HPDE6-E6E7 (cell line): ENCODE measurements at regions not wholly inside any gene's neighbourhood (a gene's known extent, or its start where the extent isn't known, plus 50 kb on each side); places are given as distances from the start of the nearest gene placed in this dataset.

Experiments
- DNase-seq: peaks from one replicate; pipeline ENCODE4 v3.0.0; 2011; ENCODE audit warnings: missing footprints; ENCODE audit errors: extremely low spot score

DNA sequence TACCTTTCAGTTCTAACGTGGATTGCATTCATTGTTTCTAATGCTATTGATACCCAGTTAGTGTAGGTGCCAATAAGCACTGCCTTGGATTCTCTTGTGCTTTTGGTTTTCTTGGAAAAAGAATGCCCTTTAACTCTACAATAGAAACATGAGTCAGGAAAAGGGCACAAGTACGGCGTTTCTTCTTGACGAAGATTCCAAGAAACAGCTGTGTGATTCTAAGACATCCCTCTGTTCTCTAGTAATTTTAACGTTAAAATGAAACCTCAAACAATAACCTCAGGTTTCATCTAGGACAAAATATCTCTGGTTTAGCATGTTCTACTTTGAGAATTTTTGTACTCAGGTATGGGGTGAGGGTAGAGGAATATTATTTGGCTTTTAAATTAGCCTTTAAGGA lies 540.5 kb upstream of the ATP11B start:
- DNase-seq: no peak

DNA sequence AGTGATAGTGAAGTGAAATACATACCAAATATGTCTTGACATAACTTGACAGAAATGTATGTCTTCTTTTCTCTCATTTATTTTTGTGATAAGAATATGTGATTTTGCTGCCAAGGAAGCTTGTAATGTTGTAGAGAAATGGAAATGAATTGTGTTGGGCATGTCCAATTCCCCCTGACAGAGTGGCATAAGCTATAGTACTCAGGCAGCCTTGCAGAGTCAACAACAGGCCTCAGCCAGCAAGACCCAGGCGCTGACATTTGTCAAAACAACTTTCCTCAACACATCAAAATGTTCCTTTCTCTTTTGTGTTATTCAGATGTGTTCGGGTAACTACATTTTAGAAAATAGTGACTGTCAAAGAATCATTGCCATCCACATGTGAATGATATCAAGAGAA lies 538.1 kb upstream of the ATP11B start:
- DNase-seq: no peak

DNA sequence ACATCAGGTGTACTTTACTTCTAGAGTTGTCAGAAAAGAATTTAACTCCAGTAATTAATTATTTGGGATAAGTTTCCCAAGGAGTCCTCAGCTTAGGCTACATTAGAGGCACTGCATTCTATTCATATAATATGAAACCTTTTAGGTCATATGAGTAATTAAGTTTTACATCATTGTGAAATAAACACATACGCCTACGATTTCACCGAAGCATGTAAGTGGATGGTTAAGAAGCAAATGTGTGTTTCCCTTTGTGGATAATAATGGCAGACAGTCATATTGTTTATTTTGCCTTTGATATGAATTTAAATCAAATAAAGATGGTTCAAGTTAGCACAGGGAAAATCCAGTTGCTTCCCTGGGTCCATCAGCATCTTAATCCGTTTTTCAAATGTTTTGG lies 535.9 kb upstream of the ATP11B start:
- no peak for DNase-seq

GRCh38 chr3:182258538-182259177 lies 534.6 kb upstream of the ATP11B start:
- DNase-seq: peak; percentile 27

GRCh38 chr3:182259579-182259978 lies 533.7 kb upstream of the ATP11B start:
- DNase-seq: no peak

DNA sequence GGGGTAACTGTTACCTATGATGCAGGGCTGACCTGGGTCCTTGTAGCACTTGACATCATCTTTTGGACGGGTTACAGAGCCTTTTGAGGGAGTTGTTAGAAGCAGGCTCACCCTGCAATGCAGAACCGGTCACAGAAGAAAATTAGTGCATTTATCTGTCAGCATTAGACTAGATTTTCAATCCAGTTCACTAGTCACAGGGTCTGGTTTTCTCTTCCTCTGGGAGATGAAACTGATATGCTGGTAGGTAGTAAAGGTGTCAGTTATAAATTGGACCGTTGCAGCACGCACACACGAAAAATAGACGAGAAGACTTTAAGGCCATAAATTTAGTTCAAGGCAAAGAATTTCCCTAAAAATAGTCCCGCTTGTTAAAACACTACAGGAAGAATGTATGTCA lies 532.3 kb upstream of the ATP11B start:
- no peak for DNase-seq

- no peak for DNase-seq
Measured at GRCh38 chr3:182268711-182269110, 524.6 kb upstream of the ATP11B start.

DNA sequence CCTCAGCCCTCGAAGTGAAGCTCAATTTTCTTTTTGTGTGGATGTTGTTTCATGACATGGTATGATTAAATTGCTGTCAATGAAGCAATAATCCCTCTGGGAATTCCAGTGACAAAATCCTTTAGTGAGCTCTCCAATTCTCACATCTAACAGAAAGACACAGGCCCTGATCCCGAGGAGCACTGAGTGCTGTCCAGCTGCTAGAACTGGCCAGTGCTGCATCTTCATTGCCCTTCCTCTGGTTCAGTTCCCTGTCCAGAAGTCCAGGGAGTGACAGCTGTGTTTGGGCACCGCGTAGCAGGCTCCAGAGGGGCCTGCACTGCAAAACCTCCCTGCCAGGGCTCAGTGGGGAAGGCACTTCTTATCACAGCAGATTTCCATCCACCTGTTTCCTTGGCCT lies 516.8 kb upstream of the ATP11B start:
- DNase-seq: no peak

DNA sequence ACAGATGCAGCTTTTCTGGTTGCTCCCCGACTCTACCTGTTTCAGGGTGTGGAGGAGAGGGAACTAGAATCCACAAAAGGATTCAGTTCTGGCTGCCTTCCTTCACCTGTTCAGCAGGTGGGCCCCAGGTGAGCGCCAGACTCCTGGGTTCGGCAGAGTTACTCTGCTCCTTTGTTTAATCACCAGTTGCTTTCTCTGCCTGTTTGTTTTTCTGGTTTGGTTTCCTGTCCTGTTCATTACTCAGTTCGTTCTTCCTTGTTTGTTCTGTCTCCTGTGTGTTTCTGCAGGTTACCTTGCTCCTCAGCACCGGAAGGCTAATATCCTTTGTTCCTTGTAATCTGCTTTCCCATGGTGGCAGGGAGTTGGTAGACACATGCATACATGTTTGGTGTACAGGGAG lies 508.5 kb upstream of the ATP11B start:
- peak; percentile 16 for DNase-seq

GRCh38 chr3:182292591-182292990 lies 500.7 kb upstream of the ATP11B start:
- DNase-seq: no peak

DNA sequence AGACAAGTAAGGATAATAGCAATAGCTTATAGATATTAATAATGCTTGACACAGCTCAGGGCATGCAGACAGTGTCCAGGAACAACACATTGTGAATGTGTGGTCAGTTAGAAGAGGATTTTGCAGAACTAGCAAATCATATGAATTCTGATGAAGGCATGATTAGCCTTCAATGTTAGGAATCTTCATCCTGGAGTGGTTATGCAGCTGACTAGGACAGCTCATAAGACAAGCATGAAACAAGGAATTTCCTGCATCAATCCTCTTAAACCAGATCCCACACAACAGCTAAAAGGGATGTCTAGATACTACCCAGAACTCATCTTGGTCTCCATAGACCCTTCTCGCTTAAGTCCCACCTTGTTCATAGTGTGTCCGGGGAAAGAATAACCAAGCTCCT lies 499.0 kb upstream of the ATP11B start:
- DNase-seq: no peak

DNA sequence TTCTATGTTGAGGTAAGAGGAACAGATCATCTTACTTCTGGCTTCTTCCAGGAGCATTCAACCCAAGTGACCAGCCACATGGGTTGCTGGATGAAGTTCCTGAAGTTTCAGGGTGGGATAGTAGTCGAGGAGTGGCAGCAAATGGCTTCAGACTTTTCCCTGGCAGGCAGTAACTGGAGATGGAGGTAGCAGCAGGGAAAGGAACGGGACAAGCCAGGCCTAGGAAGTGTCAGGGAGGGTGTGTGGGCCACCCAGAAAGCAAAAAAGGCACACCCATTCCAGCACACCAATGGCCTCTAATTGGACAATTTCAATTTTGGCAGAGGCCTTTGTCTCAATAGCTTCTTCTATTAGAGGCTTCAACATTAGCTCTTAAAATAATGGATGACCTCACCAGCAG lies 498.6 kb upstream of the ATP11B start:
- no peak for DNase-seq

DNA sequence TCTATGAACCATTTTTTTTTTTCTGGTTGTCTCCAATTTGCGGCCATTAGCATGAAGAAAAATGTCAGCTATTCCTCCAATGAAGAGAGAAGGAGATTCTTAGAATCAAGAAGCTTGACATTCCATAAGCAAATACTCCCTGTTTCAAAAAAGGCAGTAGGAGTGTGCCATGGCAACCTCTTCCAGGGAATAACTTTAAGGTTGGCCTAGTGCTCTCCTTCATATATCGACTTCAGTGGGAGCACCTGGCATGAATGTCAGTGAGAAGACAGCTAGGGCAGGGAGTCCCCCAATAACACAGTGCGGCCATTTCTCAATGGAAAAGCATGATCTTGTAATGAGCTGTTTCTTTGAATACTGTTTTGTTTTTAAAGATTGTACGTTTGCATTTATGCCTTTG lies 493.0 kb upstream of the ATP11B start:
- DNase-seq: no peak

DNA sequence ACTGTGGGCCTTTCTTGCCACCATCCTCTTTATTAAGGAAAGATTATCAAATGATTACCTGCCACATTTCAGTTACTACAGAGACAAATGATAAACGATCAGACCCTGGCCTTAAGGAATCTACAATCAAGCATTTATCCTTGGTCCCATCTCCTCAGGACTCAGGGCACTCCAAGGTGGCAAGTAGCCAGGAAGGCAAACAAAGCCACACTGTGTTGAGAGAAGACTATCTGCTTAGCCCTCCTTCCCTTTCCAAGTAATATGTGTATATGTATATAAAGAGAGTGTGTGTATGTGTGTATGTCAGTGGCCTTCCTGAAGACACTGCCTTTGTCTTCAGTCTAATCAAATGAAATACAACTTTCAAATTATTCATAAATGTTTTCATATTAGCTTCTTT lies 490.1 kb upstream of the ATP11B start:
- DNase-seq: no peak

DNA sequence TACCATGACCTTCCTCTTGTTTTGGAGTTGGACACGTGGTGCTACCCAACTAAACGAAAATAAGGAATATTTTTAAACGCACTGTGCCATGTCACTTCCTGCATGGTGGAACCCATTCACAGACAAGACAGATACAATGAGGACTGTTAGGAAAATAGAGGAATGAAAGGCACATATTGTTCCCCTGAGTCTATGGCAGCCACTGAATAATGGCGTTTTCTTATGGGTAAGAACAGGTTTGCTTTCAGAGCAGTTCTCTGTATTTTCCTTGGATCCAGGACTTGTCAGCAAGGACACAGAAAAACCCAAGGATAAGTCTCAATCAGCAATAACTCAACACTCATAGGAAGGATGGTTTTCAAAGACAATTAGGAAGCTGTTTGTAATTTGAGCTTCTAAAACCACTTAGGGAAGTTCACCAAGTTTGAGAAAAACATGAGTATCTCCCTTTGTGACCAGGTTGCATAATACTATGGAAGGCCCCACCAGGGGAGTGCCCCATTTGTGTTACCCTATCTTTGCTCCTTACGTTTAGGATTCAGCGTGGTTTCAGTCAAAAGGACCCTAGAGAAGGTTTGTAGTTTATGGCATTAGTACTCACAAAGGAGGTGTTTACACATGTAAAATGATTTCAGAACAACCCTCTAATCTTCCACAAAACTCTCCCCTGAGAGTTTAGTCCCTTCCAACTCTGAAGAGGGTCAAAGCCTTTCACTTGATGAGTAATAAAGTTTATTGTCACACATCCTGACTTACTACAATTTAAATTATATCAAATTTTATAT lies 487.2 kb upstream of the ATP11B start:
- DNase-seq: no peak

- no peak for DNase-seq
Measured at GRCh38 chr3:182308328-182308727, 485.0 kb upstream of the ATP11B start.

DNA sequence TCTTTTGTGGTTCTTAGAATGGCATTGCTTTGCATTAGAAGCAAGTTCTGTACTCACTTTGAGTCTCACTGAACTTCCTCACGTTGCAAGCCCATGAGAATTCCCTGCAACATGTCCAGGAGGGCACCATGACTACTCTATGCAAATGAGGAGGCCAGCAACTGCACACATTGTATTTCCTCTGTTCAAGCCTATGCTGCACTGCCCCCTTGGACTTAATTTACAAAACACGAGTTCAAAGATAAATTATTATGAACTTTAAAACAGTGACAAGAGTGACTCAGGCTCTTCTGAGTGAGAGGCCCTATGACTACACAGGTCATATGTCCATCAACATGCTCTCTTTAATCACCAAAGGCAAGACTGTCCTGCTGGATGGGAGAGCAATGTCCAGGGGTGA lies 484.2 kb upstream of the ATP11B start:
- no peak for DNase-seq

GRCh38 chr3:182315313-182315712 lies 478.0 kb upstream of the ATP11B start:
- DNase-seq: no peak

- no peak for DNase-seq
Measured at GRCh38 chr3:182323126-182323700, 470.1 kb upstream of the ATP11B start.

GRCh38 chr3:182323898-182324297 lies 469.4 kb upstream of the ATP11B start:
- no peak for DNase-seq

DNA sequence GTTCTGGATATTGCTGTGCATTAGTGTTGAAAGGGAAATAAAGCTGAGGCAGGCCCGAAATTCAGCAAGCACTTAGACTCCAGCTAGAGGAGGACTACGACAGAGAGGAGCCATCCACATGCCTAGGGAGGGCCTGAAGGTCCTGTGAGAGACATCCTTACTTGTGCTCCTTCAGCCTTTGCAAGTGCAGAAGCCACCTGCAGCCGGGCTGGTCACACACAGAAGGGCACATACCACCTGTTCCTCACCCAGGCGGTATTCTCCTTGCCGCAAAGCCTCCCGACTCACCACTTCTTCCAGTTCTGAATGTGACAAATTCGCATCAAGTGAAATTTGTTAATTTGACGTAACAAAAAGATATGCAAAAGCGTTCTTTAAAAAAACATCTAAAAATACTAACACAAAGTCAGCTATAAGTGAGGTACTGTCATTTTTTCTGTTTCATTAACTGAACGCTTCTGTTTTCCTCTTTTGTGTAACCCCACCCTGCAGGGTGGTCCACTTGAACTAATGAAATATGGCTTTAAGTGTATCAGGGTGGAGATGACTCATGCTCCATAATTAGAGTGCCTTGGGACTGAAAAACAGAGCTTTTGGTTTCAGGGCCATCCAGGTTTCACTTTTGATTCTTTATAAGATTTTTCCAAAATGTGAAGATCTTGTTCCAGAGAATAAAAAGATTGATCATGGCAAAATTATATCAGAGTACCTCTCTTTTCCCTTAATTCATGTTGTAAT lies 467.9 kb upstream of the ATP11B start:
- no peak for DNase-seq

- DNase-seq: no peak
Measured at GRCh38 chr3:182327196-182327681, 466.1 kb upstream of the ATP11B start.
